ENCODE measurements at regions not wholly inside any gene's neighbourhood (a gene's known extent, or its start where the extent isn't known, plus 50 kb on each side); places are given as distances from the start of the nearest gene placed in this dataset.

- no peak for TF ChIP-seq CTCF (IDR thresholded peaks at IDR 0.05; ENCODE audit: borderline replicate concordance, extremely low read depth, low read length, poor library complexity, severe bottlenecking)
- no peak for TF ChIP-seq EZH2 (IDR thresholded peaks at IDR 0.05; ENCODE audit: borderline replicate concordance, low read depth, low read length, severe bottlenecking)
Measured at GRCh38 chr2:217610401-217610814, 392.4 kb downstream of the TNS1 start.
